ENCODE measurements at regions not wholly inside any gene's neighbourhood (a gene's known extent, or its start where the extent isn't known, plus 50 kb on each side); places are given as distances from the start of the nearest gene placed in this dataset.
"Not testable (repeated sequence)": the region's sequence is repeated elsewhere in the genome, so short reads cannot be mapped to it uniquely, and the experiment has no call there.

DNA sequence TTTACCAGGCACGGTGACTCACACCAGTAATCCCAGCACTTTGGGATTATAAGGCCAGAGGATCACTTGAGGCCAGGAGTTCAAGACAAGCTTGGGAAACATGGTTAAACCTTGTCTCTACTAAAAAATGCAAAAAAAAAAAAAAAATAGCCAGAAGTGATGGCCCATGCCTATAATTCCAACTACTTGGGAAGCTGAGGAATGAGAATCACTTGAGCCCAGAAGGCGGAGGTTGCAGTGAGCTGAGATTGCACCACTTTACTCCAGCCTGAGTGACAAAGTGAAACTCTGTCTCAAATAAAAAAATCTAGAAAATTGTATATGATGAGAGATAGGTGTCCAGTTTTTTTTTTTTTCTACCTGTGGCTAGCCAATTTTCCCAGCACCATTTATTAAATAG, 578.2 kb downstream of the ANKRD7 start:
- no peak for DNase-seq (ENCODE audit: low spot score)

GRCh38 chr7:118826246-118826645, 601.7 kb downstream of the ANKRD7 start:
- DNase-seq (ENCODE audit: low spot score) = no peak

- peak; percentile 1 for DNase-seq (ENCODE audit: low spot score)
Observed at GRCh38 chr7:118836933-118837332, 612.4 kb downstream of the ANKRD7 start.

- DNase-seq (ENCODE audit: low spot score) = no peak
Observed at GRCh38 chr7:118839515-118839914, 615.0 kb downstream of the ANKRD7 start.

GRCh38 chr7:118843456-118843855, 619.0 kb downstream of the ANKRD7 start:
- no peak for DNase-seq (ENCODE audit: low spot score)

DNA sequence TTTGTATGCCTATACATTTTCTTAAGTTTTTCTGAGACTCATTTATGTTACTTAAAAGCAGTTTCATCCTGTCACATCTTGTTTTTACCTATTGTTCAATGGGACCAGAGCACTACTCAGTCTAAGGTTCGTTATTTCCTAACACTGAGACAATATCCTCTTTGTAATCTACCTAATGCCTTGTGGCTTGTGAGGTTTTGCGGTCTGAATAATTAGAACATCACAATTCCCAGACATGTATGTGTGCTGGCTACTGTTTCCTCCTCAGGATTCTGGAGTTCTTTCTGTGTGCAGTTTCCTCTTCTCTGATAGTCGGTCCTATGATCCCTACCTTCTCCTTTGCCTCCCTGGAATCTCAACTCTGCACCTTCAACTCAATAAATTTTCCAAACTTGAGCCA, 620.2 kb downstream of the ANKRD7 start:
- DNase-seq (ENCODE audit: low spot score) = peak; percentile 32

DNA sequence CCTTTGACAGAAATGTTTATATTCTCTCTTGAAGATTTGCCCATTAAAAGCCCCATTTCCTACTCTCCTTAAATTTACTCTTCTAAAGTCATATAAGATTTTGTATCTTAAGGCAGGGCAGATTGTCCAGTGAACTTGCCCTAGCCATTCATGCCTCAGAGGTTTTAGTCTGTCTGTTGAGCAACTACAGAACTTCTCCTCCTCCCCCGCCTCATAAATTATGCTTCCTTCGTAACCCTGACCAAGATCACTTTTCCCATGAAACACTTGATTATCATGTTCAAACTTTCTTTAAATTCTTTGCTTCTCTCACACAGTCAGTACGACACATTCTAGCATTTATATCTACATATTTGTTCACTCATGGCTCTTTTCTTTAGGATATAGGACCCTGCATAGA, 621.3 kb downstream of the ANKRD7 start:
- DNase-seq (ENCODE audit: low spot score) = no peak

DNA sequence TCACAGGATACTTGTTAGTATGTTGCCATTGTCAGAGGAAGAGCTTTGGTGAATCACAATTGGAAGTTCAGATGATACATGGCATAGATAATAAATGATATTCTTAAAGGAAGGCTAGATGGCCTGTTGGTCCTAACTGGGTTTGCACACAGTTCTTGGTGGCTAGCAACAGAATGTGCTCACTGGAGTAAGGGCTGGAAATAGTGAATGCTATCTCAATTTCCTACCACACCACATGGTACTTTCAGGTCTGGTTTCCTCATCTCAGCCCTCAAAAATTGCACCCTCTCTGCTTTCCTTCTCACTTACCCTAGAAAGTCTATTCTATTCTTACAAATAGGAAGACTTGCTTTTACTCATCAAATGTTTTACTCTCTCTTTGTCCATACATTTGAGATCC, 622.5 kb downstream of the ANKRD7 start:
- no peak for DNase-seq (ENCODE audit: low spot score)

GRCh38 chr7:118855290-118855689, 630.8 kb downstream of the ANKRD7 start:
- no peak for DNase-seq (ENCODE audit: low spot score)

- DNase-seq (ENCODE audit: low spot score) = no peak
Observed at GRCh38 chr7:118858651-118859149, 634.2 kb downstream of the ANKRD7 start.

DNA sequence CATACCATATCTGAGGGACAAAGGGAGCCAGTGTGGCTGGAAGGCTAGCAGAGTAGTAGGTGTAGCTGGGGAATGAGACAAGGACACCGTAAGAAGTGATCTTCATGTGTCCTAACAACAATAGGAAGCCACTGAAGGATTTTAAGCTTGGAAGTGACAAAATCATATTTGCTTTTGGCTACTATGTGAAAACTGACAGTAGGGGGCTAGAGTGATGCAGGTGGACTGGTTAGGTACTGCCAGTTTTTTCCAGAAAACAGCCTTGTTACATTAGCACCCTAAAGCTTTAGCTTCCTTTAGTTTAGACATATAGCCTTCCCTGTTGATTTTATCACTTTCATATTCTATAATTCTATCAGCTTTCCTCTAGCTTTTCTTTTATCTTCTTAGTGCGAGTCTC, 637.1 kb downstream of the ANKRD7 start:
- DNase-seq (ENCODE audit: low spot score) = no peak

DNA sequence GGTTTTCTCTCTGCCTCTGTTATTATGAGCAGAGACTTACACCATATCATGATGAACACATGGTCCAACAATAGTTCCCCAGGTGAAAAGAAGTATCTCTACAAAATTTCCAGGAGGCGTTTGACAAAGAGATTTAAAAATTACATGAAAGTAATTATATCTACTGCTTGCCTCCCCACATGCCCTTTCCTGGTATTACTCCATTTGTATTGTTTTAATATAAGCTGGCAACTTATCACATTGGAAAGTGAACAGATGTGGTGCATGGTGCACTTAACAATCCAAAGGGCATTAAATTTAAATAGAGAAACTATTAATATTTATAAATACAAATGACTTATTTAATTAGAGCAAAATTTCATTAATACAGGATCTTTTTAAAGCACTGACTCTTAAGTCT, 638.2 kb downstream of the ANKRD7 start:
- no peak for DNase-seq (ENCODE audit: low spot score)

GRCh38 chr7:118863966-118864365, 639.5 kb downstream of the ANKRD7 start:
- DNase-seq (ENCODE audit: low spot score) = no peak

- no peak for DNase-seq (ENCODE audit: low spot score)
Observed at GRCh38 chr7:118867860-118868259, 643.4 kb downstream of the ANKRD7 start.

GRCh38 chr7:118869141-118869540, 644.6 kb downstream of the ANKRD7 start:
- not testable (repeated sequence) for DNase-seq (ENCODE audit: low spot score)

DNA sequence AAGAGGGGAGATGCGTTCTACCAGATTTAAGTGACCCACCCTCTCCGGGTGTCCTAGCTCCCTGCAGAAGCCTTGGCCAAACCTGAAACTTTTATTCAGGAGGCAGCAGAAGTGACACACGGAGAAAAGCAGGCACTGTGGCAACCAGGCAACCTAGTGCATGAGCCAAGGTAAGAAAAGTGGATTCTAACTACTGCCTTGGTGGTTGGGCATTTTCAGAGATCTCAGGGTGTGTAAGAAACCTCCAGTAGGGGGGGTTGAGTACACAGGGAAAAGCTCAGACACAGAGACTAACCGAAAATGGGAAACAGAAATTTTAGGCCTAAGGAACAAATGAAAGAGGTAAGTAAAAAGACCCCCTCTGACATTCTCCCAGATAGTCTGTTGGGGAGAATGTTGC, 645.7 kb downstream of the ANKRD7 start:
- DNase-seq (ENCODE audit: low spot score) = peak; percentile 7

DNA sequence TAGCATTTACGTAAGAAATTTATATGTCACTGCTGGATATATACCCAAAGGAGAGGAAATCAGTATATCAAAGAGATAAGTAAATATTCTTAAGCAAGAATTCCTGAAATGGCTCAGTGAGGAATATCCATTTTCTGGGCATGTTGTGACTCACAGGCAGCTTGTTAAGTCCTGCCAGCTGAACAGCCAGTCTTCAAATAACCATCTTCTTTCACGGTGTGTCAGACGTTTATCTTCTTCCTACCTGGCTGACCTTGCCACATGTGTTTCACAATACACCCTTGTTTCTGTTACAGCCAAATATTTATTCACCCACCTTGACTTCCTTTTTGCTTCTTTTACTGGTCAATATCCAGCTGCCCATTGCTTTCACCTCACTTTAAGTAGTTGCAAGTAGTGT, 648.1 kb downstream of the ANKRD7 start:
- DNase-seq (ENCODE audit: low spot score) = peak; percentile 6

DNA sequence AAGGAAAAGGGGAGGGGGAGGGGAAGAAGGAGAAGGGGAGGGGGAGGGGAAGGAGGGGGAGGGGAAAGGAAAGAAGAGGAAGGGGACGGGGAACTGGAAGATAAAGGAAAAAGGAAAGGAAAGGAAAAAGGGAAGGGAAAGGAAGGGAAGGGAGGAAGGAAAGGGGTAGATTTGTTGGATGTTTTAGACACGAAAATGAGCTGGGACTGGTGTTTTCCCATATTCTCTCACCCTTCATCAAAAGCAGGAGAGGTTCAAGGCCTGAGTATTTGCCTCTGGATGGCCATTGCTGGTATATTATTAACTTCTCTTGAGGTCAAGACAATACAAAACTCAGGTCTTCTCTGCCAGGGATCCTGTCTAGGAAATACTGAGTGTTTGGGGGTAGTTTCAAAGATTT, 652.7 kb downstream of the ANKRD7 start:
- DNase-seq (ENCODE audit: low spot score) = peak; percentile 1

DNA sequence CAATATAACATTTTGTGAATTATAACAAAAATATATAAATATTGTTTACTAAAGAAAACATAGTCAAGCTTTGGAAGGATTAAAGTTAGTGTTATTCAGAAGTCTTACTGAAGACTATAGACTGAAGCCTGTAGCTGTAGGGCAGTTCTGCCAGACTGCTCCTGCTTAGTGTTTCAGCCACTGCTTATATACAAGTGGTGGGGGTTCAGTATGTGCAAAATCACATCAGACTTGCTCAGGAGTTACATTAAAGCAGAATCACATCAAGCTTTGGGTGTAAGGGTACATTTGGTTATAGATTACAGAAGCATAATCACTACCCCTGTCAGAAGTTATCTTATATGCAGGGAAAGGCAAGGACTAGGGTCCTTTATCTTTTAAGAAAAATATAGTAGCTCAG, 653.8 kb downstream of the ANKRD7 start:
- no peak for DNase-seq (ENCODE audit: low spot score)

DNA sequence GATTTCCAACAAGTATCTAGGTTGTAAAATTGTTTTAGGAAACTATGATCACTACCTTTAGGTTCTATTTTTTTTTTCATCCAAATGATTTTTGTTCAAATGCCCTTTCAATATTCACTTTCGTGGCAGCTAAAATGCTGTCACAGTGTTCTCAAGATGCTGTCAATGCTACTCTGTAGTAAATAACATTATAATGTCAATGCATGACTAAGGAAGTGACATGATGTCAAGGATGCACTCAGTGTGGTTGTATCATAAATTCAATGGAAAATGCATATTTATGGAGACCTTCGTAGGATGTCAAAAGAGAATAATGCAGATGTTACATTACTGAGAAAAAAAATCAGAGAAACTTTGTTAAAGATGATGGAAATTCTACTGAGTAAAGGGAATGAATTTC, 673.8 kb downstream of the ANKRD7 start:
- no peak for DNase-seq (ENCODE audit: low spot score)

DNA sequence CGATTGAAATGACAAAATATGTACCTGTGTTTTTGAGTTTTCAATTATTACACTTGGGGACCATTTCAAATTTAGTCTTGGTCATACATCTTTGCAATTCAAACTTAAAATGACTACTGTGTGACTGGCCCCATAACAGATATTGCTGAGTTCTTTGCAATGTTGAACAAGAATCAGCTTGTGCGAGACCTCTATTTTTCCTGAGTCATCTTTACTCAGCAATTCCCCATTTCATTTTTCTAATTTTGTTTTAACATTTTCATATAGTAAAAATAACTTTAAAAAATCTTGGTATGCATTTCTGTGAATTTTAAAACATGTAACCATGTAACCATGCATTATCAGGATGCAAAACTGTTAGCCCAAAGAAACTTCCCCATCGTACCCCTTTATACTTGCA, 678.1 kb downstream of the ANKRD7 start:
- DNase-seq (ENCODE audit: low spot score) = no peak

- DNase-seq (ENCODE audit: low spot score) = no peak
Observed at GRCh38 chr7:118907911-118908527, 683.5 kb downstream of the ANKRD7 start.

DNA sequence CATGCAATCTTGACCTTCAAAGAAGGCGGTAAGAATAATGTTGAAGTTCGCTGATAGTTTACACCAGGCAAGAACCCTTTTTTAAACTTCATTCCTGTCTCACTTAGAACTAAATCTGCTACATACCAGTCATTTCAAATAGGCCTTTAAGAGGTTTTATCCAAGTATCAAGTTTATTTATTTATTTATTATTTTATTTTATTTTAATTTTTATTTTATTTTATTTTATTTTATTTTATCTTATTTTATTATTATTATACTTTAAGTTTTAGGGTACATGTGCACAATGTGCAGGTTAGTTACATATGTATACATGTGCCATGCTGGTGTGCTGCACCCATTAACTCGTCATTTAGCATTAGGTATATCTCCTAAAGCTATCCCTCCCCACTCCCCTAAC, 691.6 kb downstream of the ANKRD7 start:
- not testable (repeated sequence) for DNase-seq (ENCODE audit: low spot score)

- DNase-seq (ENCODE audit: low spot score) = peak; percentile 30
Observed at GRCh38 chr7:118918556-118918955, 694.1 kb downstream of the ANKRD7 start.

DNA sequence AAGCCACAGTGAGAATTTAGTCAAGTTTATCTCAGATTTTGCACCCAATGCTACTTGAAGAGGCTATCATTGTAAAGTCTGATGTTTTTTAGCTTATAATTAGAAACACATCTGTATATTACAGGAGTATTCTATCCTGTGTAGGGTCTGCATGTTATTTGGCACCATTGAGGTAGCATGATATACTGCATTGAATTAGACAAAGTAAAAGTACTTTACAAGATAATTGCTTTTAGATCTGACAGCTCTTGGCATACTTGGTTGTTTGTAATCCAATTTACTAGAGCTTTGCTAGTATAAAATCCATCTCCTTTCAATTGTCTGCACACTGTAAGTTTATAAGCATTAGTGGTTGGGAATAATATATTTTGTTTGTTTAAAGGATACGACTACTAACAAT, 714.3 kb downstream of the ANKRD7 start:
- no peak for DNase-seq (ENCODE audit: low spot score)

All from kidney tubule cell (primary cell).